Activated T-cell treated with anti-CD3 and anti-CD28 coated beads for 48 hours (primary cell): ENCODE measurements at regions not wholly inside any gene's neighbourhood (a gene's known extent, or its start where the extent isn't known, plus 50 kb on each side); places are given as distances from the start of the nearest gene placed in this dataset.

ENCODE experiments used
- DNase-seq: peaks from one replicate; pipeline ENCODE4 v3.0.0-alpha.2; 2020; ENCODE audit warnings: low read depth

- no peak for DNase-seq
Observed at GRCh38 chr10:124146483-124146882, 53.1 kb upstream of the CHST15 start.

- no peak for DNase-seq
Observed at GRCh38 chr10:124145109-124145870, 51.9 kb upstream of the CHST15 start.

DNA sequence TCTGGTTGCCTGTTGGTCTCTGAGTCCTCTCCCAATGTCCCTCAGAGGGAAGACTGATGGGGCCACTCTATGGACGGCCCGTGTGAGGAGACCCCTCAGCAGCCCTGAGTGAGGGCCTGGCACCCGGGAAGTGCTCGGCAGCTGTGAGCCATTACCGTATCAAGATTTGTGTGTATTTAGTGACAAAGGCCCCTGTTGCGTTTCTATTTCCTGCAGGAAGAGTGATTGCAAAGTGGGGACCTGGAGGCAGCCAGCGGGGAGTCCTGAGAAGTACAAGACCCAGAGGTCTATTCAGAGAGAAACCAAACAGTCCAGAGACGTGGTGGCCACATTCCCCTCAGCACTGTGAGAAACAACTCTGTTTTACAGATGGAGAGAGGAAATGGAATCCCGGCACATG lies 51.1 kb upstream of the CHST15 start:
- no peak for DNase-seq

DNA sequence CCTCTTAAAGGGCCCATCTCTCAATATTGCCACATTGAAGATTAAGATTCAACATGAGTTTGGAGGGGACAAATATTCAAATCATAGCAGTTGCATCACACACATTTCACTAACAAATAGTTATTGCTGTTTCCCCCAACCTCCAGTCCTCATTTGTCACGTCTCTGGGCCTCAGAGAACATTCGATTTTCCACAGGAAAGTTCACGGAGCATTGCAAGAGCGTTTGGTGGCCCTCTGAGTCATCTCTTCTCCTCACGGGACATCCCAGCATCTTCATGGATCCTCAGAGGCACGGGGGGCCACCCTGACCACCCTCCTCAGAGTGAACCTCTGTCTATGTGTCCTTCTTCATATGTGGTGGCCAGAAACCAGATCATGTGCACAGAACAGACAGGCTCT lies 50.3 kb upstream of the CHST15 start:
- no peak for DNase-seq
